A172 (cell line): ENCODE measurements at regions not wholly inside any gene's neighbourhood (a gene's known extent, or its start where the extent isn't known, plus 50 kb on each side); places are given as distances from the start of the nearest gene placed in this dataset.

Experiments
- DNase-seq: peaks from one replicate; pipeline ENCODE4 v3.0.0-alpha.2; 2015; ENCODE audit warnings: low spot score

GRCh38 chr12:24143928-24144327 lies 194.5 kb upstream of the SOX5 start:
- no peak for DNase-seq

- no peak for DNase-seq
Measured at GRCh38 chr12:24139035-24139434, 189.6 kb upstream of the SOX5 start.

GRCh38 chr12:24138041-24138440 lies 188.6 kb upstream of the SOX5 start:
- DNase-seq, result no peak

- DNase-seq, result no peak
Measured at GRCh38 chr12:24135158-24135850, 185.8 kb upstream of the SOX5 start.

DNA sequence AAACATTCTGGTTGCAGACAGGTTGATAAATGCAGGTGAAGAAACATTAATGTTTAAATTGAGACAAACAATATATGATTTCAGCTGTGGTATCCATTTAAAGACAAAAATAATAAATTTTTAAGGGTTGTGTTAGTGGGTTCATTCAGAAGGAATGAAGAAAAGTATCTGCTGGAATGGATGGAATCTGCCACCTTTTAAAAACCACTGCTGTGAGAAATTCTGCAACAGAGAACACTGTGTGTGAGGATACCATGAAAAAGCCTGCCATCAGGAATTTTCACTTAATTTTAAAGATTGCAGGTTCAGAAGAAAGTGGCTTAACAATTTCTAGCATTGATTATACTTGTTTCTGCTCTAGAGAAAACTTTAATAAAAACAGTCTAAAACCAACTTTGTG lies 184.6 kb upstream of the SOX5 start:
- DNase-seq, result no peak

DNA sequence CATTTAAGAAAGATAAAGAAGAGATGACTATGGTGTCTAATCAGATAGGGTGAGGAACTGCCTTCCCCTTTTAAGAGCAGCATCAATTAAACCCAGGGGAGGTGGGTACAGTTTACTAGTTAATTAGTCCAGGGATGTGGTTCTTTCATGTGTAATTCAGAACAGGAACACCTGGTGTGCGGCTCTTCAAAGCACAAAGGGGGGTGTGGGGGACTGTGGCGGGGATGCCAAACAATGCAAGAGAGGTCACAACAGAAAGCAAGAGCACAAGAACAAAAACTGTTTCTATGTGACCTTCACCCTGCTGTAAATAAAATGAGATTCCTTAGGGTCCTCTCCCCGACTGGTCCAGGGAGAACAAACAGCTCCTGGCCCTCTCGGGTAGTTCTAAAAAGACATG lies 183.9 kb upstream of the SOX5 start:
- DNase-seq, result no peak

DNA sequence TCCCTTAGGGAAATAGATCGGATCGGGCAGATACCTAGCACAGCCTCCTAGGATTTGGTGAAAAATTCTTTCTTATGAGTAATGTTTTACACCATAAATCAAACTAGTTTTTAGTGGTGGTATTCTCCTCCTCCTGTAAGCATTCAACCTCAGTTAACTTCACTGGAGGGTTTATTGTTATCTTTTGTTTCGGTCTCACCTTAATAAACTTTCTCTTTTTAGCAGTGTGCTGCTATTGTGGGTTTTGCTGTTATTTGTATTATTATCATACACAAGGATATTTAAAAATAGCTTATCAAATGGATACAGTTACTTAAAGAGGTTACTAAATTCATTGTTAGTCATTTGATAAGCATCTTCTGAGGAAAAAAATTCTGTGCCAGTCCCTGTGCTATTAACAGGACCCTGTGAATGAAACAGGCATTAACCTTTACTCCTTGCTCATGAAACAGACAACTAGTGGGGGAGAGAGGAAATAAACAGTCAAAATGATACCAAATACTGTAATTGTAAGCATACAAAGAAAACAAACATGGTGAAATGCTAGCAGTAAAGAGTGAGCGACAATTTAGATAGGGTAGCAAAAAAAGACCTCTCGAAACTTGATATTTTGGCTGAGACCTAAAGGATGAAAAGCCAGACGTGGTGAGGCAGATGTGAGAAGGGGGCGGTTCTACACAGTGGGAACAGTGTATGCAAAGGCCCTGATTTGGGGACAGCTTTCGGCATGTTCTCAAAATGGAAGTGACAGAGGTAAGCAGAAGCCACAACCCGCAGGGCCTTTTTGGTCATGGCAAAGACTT lies 178.7 kb upstream of the SOX5 start:
- DNase-seq, result no peak

- DNase-seq, result no peak
Measured at GRCh38 chr12:24125280-24125679, 175.8 kb upstream of the SOX5 start.

DNA sequence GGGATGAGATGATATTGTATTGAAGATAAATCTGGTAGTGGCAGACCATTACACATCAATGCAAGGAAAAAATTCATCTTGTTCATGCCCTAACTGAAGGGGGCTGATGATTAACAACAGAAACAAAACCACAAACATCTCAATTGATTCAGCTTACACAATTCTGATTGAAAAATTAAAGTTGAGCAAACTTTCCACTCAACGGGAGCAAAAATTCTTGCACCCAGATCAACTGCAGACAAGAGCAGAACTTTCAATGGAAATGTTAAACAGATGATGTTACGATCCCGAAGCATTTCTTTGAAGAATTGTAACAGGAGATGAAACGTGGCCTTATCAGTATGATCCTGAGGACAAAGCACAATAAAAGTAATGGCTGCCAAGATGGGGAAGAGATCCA lies 172.4 kb upstream of the SOX5 start:
- no peak for DNase-seq

DNA sequence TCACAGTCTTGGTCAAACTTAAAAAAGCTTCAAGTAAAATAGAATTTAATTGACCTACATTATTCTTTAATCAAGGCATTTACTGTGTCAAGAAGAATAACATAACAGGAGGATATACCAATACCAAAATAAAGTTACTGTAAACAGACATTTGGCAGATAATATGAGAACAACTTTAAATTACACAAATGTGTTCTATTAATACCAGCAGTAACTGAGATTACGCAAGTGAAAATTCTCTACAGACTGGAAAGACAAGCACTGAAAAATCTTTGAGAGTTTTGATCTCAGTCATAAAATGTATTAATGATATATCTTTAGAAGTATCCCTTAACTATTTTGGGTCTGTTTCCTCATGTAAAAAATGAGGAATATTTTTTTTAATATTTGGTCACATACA lies 169.2 kb upstream of the SOX5 start:
- DNase-seq, result no peak

GRCh38 chr12:24116548-24116947 lies 167.1 kb upstream of the SOX5 start:
- no peak for DNase-seq

- DNase-seq, result no peak
Measured at GRCh38 chr12:24113701-24114100, 164.2 kb upstream of the SOX5 start.

DNA sequence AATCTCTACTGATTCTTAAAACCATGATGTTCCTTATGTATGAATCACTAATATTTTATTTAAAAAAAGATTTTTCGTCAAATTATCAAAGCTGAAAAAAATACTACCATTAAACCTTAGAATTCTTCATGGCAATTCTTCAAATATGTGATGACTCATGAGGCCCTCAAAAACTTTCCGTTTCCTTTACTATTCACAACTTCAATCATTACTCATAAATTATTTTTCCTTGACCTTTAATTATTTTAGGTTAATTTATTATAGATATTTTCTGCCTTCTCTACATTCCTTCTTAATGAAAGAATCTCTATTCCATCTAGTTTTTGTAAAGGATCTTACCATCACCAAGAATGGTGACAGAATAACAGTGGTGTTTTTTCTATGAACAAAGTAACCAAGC lies 162.1 kb upstream of the SOX5 start:
- DNase-seq, result no peak

DNA sequence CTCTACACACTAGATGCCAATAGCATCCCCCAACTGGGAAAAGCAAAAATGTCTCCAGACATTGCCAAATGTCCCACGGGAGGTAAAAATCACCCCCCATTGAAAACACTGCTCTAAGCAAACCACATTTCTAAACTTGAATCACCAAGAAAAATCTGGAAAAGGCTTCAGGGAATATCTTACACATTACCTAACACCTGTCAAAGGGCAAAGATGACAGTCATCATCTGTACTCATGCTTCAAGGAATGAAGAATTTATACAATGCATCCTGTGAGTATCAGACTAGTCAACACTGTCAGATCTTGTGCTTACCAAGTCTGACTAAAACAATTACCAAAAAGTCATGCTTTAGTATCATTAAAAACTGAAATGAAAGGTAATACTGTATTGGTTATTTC lies 161.6 kb upstream of the SOX5 start:
- no peak for DNase-seq

DNA sequence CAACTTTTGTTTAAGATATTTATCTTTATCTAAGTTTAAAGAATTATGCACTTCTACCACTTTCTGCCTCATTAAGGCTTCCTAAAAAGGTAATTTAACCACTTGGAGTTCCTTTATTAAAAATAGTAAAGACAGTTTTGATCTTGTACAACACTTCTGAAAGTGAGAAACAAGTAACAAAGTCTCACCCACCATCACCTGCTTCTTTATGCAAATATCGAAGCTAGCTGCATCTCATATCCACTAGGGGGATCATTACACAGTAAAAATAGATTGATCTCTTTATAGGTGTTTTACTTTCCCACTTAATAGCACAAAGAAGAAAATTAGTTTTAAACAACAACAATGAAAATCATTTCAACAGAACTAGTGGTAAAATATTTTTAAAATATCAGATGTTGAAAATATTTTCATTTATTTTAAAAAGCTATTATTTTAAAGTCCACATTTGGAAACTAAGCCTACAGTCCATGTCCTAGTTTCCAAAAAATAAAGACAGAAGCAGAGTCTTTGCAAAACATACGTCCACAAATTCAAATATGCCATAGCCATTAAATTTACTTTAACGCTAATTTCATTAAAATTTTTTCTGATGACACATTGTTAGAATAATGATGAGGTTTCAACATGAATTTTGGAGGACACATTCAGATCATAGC lies 160.0 kb upstream of the SOX5 start:
- DNase-seq, result no peak

- DNase-seq, result no peak
Measured at GRCh38 chr12:24102676-24103075, 153.2 kb upstream of the SOX5 start.

DNA sequence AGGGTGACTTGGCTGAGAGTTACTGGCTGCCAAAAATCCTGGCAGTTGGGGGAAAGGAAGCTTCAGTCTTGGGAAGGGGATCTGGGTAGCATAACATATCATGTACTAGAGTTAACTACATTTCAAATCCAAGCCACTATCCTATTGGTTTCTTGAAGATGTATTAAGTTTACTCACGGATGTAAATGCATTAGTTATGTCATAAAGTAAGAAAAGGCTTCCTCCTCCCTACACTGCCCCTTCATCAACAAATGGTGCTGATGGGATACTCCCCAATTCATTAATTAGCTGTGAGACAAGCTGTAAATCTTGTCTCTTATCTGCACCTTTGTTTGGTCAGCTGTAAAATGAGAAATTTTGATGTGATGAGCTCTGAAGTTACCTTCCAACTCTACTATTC lies 150.1 kb upstream of the SOX5 start:
- DNase-seq, result no peak

DNA sequence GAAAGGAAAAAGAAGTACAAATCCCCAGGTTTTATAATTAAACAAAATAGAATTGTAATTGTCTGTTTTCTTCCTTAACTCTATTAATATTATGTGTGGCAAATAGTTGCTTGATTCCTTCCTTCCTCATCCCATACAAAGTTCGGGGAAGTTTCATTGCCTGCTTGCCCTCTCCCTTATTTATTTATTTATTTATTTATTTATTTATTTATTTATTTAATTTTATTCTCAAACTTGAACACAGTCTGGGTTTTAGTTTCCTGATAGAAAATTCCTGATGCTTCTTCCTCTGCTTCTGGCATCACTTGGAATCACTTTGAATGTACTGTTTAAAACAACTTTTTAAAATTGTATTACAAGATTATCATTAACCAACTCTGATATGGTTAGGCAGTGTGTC lies 145.8 kb upstream of the SOX5 start:
- DNase-seq, result no peak

DNA sequence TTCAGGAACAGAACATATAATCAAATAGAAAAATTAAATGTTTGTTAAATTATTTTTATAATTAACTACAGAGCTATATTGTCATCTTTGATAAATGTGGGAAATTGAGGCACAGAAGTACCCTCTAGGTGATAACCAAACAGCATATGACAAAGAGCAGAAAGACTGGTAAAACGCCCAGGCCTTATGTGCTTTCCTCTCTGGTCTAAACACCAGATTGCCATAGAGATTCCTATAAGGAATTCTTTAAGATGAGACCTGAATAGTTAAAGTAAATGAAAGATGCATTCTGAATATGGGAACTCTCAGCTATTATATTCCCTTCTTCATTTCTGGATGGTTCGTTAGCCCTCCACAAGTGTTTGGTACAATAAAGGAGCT lies 140.0 kb upstream of the SOX5 start:
- DNase-seq, result no peak

DNA sequence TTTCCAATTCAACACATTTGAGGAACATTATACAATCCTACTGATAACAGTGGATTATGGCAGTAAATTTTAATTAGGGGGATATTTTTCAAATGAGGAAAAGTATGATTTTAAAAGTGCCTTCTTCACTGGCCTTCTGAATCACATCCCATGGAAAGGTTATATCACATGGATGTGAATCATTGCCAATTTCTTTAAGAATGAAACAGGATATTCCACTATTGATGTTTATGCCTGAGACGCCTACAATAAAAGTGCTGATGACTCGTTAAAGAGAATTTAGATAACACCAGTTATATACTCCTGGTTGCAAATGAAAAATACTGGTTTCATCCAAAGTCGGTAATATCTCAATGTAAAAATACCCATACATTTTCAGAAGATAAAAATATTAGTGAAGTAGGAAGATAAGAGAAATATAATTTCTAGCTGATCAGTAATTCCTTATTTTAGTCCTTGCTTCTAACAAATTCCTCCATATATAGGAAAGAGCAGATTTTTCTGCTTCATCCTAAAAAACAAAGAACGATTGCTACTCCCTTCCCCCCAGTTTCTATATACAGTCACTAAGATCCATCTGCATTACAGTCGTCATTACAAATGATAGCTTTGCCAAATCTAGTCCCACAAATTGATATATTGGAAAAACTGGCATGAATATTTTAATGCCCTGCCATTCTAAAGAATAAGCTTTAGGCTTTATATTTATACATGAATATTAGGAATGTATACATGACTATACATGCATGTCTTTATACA lies 139.5 kb upstream of the SOX5 start:
- no peak for DNase-seq

DNA sequence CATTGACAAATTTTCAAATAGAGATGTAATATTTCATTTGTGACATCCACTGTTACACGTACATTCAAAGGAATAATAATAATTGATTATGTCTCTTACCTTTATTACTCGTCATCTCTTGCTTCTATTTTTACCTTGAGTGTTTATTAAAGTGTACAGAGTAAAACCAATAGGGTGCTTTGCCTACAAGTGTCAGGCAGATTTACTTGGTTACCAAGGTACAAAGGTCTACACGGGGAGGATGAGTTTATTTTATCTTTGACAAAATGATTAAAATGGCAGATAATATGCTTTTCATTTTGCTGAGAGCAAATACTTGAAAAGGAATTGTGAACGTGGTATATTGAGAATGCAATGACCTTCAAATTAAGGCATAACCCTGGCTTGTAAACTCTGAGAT lies 137.8 kb upstream of the SOX5 start:
- DNase-seq, result no peak

GRCh38 chr12:24084800-24085199 lies 135.3 kb upstream of the SOX5 start:
- DNase-seq, result no peak
